HepG2 (cell line): ENCODE measurements at regions not wholly inside any gene's neighbourhood (a gene's known extent, or its start where the extent isn't known, plus 50 kb on each side); places are given as distances from the start of the nearest gene placed in this dataset.

Source experiments
- ATAC-seq: fragments of 200-7000 bp; cut with Tn5 transposase; 3 replicates; pipeline ENCODE4 v1.9.1; 2020; ENCODE audit warnings: mild to moderate bottlenecking, moderate library complexity
- BruUV-seq: library from RNA; stranded (reverse); fragments of 400-500 nt; replicated peaks from 2 replicates; lab custom pipeline; 2021; lab: Mats Ljungman, UMichigan
- CTCF ChIA-PET: fragments of 300-600 bp; formaldehyde crosslinking; extraction: SDS; loops from one replicate; lab custom pipeline; 2021; ENCODE audit warnings: low total read pairs, inconsistent platforms, low intra/inter-chr PET ratio; lab: Yijun Ruan, JAX
- POLR2A ChIA-PET: fragments of 350-600 bp; sonication (Branson Sonifier 250); formaldehyde crosslinking; loops from one replicate; lab custom pipeline; 2020; ENCODE audit warnings: antibody characterized with exemption, inconsistent platforms; lab: Yijun Ruan, JAX
- DNase-seq: peaks from one replicate; pipeline ENCODE4 v3.0.0-alpha.2; 2015; ENCODE audit warnings: low spot score
- FAIRE-seq: peaks from 3 replicates; lab custom pipeline; 2011; peaks lifted over from hg19 to GRCh38; lab: Jason Lieb, UNC
- H2AFZ ChIP-seq: one replicate; pipeline ENCODE4 v1.6.1; 2011; ENCODE audit warnings: low read length, inconsistent platforms
- H3K27ac ChIP-seq: fragments of 300-600 bp; 3 replicates; pipeline ENCODE4 v1.8.0; 2011; ENCODE audit warnings: mixed run types, mild to moderate bottlenecking, mixed read lengths, low read length, inconsistent platforms; ENCODE audit not compliant: insufficient read depth; ENCODE audit errors: extremely low read length
- H3K27me3 ChIP-seq, 2 experiments: fragments of 200-600 bp in 1 of 2; 2 replicates in 1 of 2; 3 replicates in 1 of 2; pipeline versions ENCODE4 v1.6.0 to v1.8.0; 2011; ENCODE audit warnings: low read length in 2 of 2, mild to moderate bottlenecking in 2 of 2, moderate library complexity in 2 of 2, inconsistent platforms in 1 of 2; ENCODE audit not compliant: insufficient read depth in 2 of 2, control insufficient read depth in 1 of 2
- H3K36me3 ChIP-seq, 2 experiments: fragments of 200-600 bp in 1 of 2; replicated peaks in 1 of 2; 2 replicates in 1 of 2; 3 replicates in 1 of 2; pipeline versions ENCODE4 v1.5.1 to v1.8.0; 2011; ENCODE audit warnings: low read length in 2 of 2, inconsistent platforms in 1 of 2; ENCODE audit not compliant: insufficient read depth in 2 of 2, control insufficient read depth in 1 of 2
- H3K4me1 ChIP-seq: 2 replicates; pipeline ENCODE4 v1.5.1; 2012; ENCODE audit warnings: low read length, inconsistent platforms; ENCODE audit not compliant: insufficient read depth
- H3K4me2 ChIP-seq: 2 replicates; pipeline ENCODE4 v1.6.0; 2011; ENCODE audit warnings: low read depth, low read length, inconsistent platforms
- H3K4me3 ChIP-seq, 3 experiments: fragments of 200-600 bp in 1 of 3; sonication (generic), shearing (Covaris generic) in 1 of 3; replicated peaks in 1 of 3; 2 replicates each; pipeline ENCODE4 v1.5.1; 2011 to 2016; ENCODE audit warnings: low read length in 3 of 3, inconsistent platforms in 2 of 3, low read depth in 2 of 3, mild to moderate bottlenecking in 2 of 3, control low read depth in 1 of 3, mixed read lengths in 1 of 3; ENCODE audit not compliant: insufficient read depth in 1 of 3
- H3K79me2 ChIP-seq: one replicate; pipeline ENCODE4 v1.6.1; 2011; ENCODE audit warnings: low read length, inconsistent platforms; ENCODE audit not compliant: insufficient read depth
- H3K9ac ChIP-seq: 2 replicates; pipeline ENCODE4 v1.6.0; 2011; ENCODE audit warnings: mild to moderate bottlenecking, low read depth, low read length, inconsistent platforms; ENCODE audit not compliant: insufficient read depth
- H3K9me3 ChIP-seq: 2 replicates; pipeline ENCODE4 v1.5.1; 2012; ENCODE audit warnings: mild to moderate bottlenecking, low read length
- H4K20me1 ChIP-seq: 2 replicates; pipeline ENCODE4 v1.6.0; 2011; ENCODE audit warnings: inconsistent platforms, mild to moderate bottlenecking, low read length, moderate library complexity; ENCODE audit not compliant: insufficient read depth
- GATAD1 ChIP-seq: IDR thresholded peaks from 2 replicates; pipeline ENCODE4 v1.6.1; 2016; ENCODE audit warnings: missing genetic modification reagents, missing compliant biosample characterization
- ZNF749 ChIP-seq: sonication (generic); formaldehyde crosslinking; IDR thresholded peaks from 2 replicates; pipeline ENCODE4 v1.8.0; 2022; ENCODE audit warnings: mild to moderate bottlenecking, missing genetic modification reagents, moderate library complexity, borderline replicate concordance
- WGBS: methylation state at CpG from one replicate; pipeline ENCODE4 v1.1.6; 2017; ENCODE audit warnings: low lambda C conversion rate; 5-methylcytosine and 5-hydroxymethylcytosine counted together
- in situ Hi-C: cut with HindIII; loops from 2 replicates; pipeline ENCODE4 v1.10.0; 2017; ENCODE audit warnings: low pct_unique_long_range_greater_than_20kb; ENCODE audit not compliant: extremely low pct_ligation_motif_present
- intact Hi-C: fragments of 100-400 bp; cut with micrococcal nuclease; formaldehyde crosslinking; loops from one replicate; pipeline ENCODE4 v1.10.0; 2022; ENCODE audit not compliant: unreplicated experiment
- TF ChIP-seq, protein P1 (sequence below): sonication (generic); formaldehyde crosslinking; IDR thresholded peaks from 2 replicates; pipeline ENCODE4 v1.8.0; 2022; ENCODE audit warnings: missing genetic modification reagents, low read depth, mild to moderate bottlenecking, borderline replicate concordance
- TF ChIP-seq, protein P2 (sequence below): sonication (generic); formaldehyde crosslinking; IDR thresholded peaks from 2 replicates; pipeline ENCODE4 v1.4.0; 2020; ENCODE audit warnings: mild to moderate bottlenecking, missing genetic modification reagents
- TF ChIP-seq, protein P3 (sequence below): sonication (generic); formaldehyde crosslinking; IDR thresholded peaks from 2 replicates; pipeline ENCODE4 v1.5.0; 2020; ENCODE audit warnings: missing genetic modification reagents
- TF ChIP-seq, protein P4 (sequence below): sonication (generic); formaldehyde crosslinking; IDR thresholded peaks from 2 replicates; pipeline ENCODE4 v1.4.0; 2020; ENCODE audit warnings: missing genetic modification reagents

DNA sequence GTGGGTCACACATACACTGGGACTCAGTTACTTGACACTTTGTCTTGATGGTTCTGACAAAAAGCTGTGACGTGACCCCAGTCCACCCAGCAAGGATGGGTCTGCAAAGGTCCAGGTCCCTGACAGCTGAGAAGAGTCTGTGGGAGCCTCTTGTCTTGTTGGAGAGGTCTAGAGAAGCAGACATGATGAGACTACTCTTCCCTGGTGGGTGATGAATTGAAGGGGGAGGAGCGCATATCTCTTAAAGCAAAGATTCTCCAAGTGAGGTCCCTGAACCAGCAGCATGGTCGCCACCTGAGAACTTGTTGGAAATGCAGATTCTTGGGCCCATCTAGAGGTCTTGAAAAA is 78.5 kb upstream of the MEDAG start:
- DNase-seq (no peak), FAIRE-seq (no peak), ATAC-seq (no peak)
- TF ChIP-seq, protein P1, sequence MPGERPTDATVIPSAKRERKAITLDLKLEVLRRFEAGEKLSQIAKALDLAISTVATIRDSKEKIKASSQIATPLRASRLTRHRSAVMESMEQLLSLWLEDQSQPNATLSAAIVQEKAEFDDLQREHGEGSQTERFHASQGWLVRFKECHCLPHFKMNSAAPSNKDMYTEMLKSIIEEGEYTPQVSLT (CRISPR knock-in tag): no peak
- TF ChIP-seq, protein P2, sequence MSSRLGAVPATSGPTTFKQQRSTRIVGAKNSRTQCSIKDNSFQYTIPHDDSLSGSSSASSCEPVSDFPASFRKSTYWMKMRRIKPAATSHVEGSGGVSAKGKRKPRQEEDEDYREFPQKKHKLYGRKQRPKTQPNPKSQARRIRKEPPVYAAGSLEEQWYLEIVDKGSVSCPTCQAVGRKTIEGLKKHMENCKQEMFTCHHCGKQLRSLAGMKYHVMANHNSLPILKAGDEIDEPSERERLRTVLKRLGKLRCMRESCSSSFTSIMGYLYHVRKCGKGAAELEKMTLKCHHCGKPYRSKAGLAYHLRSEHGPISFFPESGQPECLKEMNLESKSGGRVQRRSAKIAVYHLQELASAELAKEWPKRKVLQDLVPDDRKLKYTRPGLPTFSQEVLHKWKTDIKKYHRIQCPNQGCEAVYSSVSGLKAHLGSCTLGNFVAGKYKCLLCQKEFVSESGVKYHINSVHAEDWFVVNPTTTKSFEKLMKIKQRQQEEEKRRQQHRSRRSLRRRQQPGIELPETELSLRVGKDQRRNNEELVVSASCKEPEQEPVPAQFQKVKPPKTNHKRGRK (CRISPR knock-in tag): no peak
- no peak for TF ChIP-seq ZNF749
- TF ChIP-seq, protein P3, sequence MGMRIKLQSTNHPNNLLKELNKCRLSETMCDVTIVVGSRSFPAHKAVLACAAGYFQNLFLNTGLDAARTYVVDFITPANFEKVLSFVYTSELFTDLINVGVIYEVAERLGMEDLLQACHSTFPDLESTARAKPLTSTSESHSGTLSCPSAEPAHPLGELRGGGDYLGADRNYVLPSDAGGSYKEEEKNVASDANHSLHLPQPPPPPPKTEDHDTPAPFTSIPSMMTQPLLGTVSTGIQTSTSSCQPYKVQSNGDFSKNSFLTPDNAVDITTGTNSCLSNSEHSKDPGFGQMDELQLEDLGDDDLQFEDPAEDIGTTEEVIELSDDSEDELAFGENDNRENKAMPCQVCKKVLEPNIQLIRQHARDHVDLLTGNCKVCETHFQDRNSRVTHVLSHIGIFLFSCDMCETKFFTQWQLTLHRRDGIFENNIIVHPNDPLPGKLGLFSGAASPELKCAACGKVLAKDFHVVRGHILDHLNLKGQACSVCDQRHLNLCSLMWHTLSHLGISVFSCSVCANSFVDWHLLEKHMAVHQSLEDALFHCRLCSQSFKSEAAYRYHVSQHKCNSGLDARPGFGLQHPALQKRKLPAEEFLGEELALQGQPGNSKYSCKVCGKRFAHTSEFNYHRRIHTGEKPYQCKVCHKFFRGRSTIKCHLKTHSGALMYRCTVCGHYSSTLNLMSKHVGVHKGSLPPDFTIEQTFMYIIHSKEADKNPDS: no peak
- TF ChIP-seq GATAD1: no peak
- TF ChIP-seq, protein P4, sequence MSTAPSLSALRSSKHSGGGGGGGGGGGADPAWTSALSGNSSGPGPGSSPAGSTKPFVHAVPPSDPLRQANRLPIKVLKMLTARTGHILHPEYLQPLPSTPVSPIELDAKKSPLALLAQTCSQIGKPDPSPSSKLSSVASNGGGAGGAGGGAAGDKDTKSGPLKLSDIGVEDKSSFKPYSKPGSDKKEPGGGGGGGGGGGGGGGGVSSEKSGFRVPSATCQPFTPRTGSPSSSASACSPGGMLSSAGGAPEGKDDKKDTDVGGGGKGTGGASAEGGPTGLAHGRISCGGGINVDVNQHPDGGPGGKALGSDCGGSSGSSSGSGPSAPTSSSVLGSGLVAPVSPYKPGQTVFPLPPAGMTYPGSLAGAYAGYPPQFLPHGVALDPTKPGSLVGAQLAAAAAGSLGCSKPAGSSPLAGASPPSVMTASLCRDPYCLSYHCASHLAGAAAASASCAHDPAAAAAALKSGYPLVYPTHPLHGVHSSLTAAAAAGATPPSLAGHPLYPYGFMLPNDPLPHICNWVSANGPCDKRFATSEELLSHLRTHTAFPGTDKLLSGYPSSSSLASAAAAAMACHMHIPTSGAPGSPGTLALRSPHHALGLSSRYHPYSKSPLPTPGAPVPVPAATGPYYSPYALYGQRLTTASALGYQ (CRISPR knock-in tag): no peak
- Histone ChIP-seq H3K4me3 (no peak overlapping the region), H3K27ac (no peak overlapping the region), H3K36me3 (no peaks in the 10 kb centered on the region), H2AFZ (no peak overlapping the region), H4K20me1 (no peaks in the 10 kb centered on the region), H3K9ac (no peak overlapping the region), H3K4me2 (no peak overlapping the region), H3K27me3 (no peaks in the 10 kb centered on the region), H3K4me1 (peaks cover 64% of the 10 kb centered on the region), H3K79me2 (no peaks in the 10 kb centered on the region), H3K9me3 (no peaks in the 10 kb centered on the region)
- ChIA-PET CTCF (no interaction called here), POLR2A (no interaction called here)
- intact Hi-C loops (no loop called here), in situ Hi-C loops (no loop called here)
- BruUV-seq: no TSS peak
- WGBS: 100% methylated on average over 2 of the region's 3 CpGs
